GM21423 (cell line): ENCODE measurements at regions not wholly inside any gene's neighbourhood (a gene's known extent, or its start where the extent isn't known, plus 50 kb on each side); places are given as distances from the start of the nearest gene placed in this dataset.

ENCODE experiments used
- ATAC-seq: cut with Tn5 transposase; IDR thresholded peaks from one replicate; pipeline ENCODE4 v1.9.1; 2021; ENCODE audit warnings: mild to moderate bottlenecking, moderate library complexity; ENCODE audit not compliant: unreplicated experiment

DNA sequence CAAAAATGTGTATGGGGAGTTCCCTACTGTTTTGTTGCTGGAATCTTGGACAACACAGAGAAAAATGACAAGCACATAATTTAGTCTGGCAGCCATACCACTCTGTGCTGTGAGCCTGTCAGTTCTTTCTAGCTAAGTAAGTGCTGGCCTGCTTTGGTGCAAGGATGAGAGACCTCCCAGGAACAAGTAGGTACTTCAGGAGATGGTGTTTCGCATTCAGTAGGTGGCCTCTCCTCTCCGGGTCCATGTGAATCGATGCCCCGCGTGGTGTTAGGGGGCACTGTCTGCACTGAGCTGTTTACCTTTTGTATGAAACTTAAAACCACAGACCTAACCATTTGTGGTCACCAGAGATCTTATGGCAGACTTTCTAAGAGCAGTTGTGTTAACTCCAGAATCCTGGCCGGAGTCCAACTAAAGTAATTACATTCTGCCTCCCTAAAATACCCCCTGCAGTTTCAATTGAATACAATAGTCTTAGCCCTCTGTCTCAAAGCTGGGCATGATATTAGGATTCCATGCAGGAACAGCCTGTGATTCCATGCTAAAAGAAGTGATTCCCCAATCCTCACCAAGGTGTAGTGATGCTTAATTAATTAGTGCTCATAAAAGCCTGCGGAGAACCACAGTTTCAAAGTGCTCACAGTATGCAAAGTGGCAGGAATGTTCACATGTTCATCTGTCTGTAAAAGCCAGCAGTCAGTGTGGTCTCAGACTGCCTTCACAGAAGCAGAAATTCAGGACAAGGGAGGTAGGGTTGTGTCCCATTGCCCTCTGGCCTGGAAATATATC is 64.2 kb downstream of the LLPH start:
- ATAC-seq = peak; percentile 77

DNA sequence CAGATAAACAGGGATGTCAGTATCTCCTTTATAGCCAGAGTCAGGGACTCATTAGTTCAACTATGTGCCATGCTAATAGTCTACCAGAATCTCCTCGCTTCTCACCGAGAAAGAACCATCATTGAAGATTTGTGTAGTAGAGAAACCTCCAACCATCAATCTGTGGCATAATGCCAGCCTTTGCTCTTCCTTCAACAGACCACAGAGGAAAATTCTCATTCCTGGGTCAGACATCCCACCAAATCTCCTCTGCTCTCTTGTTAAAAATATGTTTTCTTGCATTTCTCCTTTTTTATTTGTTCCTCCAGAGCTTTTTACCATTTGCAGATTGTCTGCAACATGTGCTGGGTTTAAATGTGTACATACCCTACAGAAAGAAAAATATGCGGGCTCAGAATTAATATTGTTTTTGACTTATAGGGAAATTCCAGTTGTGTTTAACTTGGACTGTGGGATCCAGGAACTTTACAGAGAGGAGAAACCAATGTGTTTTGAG is 64.9 kb downstream of the LLPH start:
- no peak for ATAC-seq

DNA sequence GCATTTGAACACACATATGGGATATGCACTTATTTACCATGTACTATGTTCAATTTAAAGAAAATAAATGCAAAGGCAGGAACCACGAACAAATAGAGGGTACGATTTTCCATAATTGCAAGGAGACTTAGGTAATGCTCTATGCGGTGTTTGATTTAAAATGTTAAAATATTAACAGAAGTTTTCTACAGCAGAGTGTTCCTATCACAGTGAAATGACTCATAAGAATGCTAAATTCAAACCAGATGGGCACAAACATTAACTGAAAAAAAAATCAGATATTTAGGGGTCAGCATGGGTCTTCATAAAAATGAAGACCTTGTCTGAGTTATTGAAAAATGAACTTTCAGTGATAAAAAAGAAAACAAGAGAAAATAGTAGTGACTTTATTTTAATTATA is 65.4 kb downstream of the LLPH start:
- no peak for ATAC-seq

DNA sequence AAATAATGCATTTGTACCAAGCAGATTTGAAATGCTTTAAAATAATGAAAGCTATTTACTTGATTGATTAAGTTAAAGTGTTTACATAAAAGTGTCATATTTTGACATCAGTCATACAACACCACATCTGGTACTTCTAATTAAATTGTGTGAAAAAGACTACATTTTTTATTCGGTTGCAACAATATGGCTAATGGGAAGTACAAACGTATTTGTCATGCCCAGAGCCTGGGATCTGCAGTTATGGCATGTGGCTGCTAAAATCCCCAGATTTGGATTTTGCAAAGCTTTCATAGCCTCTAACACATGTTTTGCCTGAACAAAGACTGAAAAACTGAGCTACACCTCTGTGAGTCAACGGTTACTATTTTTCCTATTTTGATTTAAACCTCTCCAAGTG is 66.6 kb downstream of the LLPH start:
- ATAC-seq = no peak

DNA sequence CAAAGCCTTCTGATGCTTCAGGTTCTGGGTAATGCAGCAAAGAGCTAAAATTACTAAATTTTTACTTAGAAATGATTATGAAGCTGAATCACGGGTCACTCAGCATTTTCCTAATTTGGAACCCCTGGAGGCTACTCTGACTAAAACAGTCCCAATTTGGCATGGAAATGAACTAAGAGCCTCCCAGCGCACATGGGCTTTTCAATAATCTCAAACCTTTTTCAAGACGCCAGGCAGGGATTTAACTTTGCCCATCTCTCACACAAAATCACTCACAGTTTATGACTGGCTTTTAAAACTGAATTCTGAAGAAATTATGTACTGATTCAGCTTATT is 68.3 kb downstream of the LLPH start:
- ATAC-seq = no peak

DNA sequence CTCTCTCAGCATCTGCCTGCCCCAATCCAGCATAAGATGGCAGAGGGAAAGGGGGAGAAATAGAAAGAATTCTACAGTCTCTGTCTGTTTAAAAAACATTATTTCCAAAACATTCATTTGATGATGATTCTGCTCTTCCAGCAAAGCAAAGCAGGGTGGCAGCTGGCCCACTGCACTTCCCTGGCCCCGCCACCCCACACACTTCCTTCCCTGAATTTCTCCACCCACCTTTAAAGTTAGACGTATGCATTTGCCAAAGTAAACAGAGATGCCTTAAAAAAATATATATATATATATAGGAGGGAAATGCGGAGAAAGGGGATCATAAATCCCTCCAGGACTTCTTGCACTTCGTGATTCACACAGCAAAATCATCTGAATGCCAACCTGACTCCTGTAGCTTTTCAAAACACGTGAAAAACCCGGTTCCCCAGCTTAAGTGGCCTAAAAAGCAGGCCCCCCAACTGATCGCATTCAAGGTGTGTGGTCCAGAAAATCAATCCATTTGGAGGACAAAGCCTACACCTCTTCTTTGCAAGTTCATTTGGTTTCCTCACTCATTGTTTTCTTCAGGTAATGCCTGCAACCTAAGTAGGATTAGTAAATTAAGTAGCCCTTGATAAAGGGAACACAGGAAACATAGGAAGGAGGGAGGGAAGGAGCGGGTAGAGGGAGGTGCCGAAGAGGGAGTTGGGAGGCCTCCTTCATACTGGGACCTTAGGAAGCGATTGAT is 68.8 kb downstream of the LLPH start:
- no peak for ATAC-seq

DNA sequence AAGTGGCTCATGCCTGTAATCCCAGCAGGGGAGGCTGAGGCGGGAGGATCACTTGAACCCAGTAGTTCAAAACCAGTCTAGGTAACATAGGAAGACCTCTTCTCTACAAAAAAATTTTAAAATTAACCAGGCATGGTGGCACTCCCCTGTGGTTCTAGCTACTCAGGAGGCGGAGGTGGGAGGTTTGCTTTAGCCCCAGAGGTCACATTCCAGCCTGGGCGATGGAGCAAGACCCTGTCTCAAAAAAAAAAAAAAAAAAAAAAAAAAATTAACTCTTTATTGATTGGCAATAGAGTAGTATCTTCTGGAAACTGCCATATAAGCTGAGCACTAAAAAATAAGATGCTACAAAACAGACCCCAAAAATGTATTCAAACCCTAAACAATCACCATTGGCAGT is 69.5 kb downstream of the LLPH start:
- ATAC-seq = no peak

DNA sequence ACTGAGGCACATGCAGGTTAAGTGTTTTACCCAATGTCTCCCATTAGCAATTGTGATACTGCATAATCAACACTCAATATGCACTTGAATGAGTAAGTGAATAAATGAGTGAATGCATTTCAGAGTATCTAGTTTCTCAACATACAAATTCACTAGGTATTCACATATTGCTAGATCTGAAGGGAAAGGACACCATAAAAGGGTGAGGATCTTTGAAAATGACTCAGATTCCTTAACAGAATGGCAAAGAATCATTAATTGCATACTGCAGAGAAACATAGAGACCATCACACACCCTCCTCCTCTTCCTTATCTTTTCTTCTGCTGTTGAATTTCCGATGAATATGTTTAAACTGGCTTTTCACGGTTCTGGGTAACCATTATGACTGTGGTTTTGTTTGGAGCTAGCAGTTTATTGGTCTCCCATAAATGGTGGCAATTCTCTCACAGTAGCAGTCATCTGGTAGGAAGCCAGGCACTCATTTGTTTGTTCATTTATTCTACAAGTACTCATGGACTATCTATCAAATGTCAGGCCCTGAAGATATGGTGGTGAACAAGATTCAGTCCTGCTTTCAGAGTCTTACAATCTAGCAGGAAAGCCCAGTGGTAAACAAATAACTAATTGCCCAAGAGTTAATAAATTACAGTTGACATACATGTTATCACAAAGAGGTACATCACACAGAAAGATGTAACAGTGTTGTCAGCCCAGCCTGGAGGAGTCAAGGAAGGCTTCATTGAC is 70.2 kb downstream of the LLPH start:
- no peak for ATAC-seq

DNA sequence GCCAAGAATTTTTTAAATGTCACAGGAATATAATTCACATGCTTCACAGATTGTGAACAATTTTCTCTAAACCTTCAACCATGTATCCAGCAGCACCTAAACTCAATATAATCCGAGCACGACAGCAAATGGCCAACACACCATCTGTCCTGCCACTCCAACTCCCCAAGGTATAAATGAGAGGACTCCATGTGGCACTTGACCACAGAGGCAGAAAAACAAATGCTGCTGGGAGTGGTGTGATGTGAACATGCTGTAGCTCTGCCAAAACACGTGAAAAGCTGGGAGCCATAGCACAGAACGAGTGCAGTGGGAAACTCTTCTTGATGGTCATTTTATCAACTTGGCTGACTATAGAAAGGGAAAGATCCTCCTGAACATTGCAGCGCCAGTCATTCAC is 70.9 kb downstream of the LLPH start:
- ATAC-seq = no peak

DNA sequence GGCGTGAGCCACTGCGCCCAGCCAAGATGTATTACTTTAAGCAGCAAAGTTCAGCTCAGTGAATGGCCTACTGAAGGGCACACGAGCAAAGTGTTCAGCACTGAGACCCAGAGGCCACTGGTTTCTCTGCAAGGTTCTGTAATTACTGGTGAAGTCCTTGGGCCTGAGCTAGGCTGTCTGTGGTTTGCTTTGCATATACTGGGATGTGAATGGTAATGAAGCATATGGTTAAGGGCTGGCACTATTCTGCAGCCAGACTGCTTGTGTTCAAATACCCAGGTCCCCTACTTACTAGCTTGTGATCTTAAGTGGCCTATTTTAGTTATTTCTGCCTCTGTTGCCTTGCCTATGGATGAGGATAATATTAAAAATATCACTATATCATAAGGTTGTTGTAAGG is 72.0 kb downstream of the LLPH start:
- no peak for ATAC-seq

DNA sequence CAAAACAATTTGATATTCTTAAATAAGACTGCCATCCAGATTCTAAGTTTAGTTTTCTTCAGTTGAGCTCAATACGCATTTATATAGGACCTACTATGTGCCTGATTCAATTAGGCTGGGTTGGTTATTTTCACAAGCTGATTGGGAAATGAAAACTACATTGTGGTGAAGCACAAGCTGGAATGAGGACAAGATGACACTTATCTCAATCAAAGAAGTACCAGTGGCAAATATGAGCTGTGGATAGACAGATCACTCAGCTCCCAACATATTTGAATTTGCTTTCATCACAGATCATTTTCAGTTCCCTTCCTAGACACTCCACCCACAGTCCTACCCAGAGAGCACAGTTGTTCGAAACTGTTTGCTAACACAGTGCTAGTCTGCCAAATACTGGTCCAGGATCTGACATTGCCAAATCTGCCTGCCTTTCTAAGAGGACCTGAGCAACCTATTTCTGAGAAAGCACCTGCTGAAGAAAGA is 74.7 kb downstream of the LLPH start:
- ATAC-seq = peak; percentile 79

DNA sequence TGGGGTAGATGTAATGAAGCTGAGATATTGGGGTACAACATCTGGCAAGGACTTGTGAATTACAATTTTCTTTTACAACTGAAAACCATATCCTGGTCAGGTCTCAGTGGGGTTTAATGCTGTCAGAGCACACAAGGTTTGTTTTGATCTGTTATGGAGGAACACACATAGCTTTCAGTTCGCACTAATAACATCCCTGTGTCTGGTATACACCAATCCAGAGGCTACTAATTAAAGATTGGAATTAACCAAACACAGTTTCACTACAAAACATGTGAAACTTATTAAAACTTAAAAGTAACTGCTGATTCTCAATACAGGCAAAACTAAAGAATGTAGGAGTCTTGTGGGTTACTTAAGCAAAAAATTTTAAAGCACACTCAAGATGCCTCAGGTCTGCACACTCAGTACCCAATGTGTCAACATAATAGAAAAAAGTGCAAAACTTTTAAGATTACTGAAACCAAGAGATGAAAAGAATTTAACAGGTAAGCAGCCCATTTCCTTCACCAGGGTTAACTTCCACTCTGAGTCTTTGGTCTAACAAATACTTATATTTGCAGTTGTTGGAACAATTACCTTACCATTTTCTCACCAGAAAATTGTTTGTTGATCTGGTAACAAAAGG is 77.4 kb downstream of the LLPH start:
- no peak for ATAC-seq

DNA sequence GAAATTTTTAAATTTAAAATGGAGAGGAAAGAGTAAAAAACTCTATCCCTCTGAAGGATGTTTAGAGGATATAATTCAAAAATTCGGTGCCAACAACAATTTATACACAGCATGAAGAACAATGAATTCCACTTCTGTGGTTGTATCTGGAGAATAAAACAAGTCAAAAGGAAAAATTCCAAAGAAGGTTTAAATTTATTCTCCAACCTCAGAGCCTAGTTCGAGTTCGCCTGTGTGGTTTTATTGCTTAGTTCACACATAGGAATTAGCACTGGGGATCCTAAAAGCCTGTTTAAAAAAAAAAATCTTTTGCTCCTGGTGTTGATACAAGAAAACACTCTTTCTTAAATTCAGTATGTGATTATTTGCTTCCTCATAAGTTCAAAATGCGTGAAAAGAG is 79.2 kb downstream of the LLPH start:
- no peak for ATAC-seq

DNA sequence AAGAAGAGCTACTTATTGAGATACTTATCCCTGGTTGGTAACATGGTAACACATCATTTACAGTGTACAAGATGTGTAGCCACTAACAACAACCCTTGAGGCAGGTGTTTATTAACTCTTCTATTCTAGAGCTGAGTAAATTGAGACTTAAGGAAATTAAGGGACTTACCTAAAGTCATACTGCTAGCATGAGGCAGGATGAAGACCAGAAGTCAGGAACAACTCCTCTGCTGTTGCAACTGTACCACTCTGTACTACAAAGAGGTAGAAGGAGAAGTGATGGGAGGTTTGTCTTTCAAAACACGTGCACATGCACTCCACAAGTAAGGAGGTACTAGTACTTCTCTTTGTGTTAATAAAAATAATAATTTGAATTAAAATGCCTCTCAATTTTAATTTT is 79.9 kb downstream of the LLPH start:
- ATAC-seq = peak; percentile 34

DNA sequence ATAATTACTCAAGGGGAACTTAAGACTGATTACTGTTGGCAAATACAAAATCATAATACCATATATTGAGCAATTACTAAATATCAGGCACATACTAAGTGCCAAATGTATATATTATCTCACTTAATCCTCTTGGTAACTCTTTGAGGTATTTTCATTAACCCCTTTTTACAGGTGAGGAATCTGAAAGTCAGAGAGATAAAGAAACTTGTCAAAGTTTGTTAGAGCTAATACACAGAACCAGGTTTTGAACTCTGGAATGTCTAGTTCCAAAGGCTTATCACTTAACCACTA is 80.3 kb downstream of the LLPH start:
- no peak for ATAC-seq

DNA sequence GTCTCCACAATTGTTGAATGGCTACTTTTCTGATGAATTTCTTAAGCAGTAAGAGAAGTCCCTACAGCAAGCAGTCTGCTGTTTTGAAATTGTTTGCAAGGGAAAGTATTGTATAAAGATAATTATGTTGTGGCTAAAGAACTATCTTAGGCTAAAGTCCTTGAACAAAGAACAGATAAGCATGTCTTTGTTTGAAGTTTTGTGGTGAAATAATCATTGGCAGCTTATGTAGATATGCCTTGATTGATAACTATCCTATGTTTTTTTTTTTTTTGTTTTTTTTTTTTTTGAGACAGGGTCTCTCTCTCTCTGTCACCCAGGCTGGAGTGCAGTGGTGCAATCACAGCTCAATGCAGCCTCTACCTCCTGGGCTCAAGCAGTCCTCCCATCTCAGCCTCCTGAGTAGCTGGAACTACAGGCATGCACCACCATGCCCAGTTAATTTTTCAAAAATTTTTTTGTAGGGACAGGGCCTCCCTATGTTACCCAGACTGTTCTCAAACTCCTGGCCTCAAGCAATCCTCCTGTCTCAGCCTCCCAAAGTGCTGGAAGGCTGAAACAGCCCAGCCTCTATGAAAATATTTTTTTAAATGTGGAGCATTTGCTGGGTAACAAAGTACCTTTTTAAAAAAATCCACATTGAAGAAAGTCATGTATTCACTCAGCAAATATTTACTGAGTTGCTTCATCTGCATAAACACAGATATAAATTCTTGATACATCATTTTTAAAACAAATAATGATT is 80.8 kb downstream of the LLPH start:
- no peak for ATAC-seq

DNA sequence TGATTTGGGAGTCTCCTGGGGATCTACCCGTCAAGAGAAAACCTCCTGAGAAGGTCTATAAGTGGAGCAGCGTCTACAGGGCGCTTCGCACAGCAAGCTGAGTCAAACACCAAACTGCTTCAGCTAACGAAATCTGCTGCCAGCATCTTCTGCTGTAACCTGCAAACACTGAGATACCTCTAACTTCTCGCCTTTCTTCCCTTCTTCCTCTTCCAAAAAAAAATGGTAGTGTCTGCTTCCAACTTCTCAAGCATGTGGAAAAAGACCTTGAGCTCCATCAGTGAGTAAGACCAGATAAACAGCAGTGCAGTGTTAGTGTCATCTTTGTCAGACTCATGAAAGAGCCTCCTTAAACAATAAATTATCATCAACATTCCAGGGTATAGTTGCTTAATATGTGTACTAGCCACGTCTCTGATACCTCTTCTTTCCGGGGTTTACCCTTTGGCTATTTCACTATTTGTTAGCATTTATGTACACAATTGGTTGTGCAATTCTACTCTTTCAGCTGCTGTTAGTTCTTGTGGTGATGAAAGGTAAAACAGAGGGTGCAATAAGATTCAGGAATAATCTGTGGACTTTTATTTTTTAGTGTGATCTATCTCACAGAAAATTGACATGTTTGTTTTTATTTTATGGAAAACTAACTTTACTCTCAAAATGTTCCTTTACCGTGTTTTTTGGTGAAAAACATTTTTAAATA is 81.6 kb downstream of the LLPH start:
- ATAC-seq = no peak

DNA sequence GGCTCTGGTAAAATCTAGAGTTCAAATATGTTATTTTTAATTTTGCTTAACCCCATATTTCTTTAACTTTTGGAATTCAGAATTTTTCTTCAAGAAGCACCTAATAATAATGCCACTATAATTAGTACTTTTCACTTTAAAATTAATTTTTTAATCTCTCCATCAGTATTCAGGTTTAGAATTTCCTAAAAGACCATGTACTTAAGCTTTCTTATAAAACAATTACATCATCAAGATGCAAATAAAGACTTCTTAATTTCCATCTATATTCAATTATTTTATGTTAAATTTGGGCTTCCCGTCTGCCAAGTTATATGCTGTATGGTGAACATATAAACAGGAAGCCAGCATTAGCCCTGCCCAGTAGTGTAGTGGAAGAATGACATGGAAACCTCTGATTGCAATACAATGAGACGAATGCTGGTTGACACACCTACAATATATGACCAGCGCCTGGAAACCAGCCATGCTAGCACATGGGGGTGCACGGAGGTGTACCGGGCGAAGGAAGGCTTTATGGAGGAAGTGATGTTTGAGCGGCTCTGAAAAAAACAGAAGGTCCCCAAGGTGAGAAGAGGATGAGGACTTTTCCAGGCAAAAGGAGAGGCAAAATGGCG is 82.2 kb downstream of the LLPH start:
- ATAC-seq = no peak

DNA sequence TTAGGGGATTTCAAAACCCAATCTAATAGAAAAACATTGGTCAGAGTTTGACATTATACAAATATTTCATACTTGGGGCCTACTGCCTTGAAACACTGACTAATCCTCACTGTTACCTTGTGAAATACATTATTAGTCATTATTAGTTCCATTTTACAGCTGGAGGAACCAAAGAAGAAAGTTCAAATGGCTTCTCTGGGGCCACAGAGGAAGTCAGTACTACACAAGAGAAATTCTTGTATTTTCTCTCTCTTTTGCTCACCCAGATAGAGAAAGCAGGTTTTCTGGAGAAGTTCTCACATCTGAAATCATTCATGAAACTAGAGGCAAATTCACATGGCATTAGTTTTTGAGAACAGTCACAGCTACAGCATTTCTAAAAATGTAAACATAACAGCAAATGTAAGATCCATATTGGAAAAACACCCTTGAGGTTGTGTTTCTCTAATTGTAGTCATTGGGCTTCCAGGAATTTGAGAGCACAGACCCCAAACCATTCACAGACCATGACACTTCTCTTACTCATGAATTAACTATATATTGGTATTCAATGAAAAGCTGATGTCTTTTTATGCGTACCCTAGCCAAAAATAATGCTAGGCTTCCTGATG is 83.0 kb downstream of the LLPH start:
- ATAC-seq = peak; percentile 87
